CD4-positive, alpha-beta T cell (primary cell): ENCODE measurements at regions not wholly inside any gene's neighbourhood (a gene's known extent, or its start where the extent isn't known, plus 50 kb on each side); places are given as distances from the start of the nearest gene placed in this dataset.

Experiments used
- ATAC-seq: fragments of 200-7000 bp; cut with Tn5 transposase; one replicate; pipeline ENCODE4 v1.10.0; 2022; ENCODE audit warnings: mild to moderate bottlenecking; ENCODE audit not compliant: poor library complexity
- CTCF ChIA-PET: fragments of 350-600 bp; sonication (Branson Sonifier 250); formaldehyde crosslinking; loops from one replicate; lab custom pipeline; 2021; ENCODE audit warnings: antibody characterized with exemption, inconsistent platforms; lab: Charles Lee
- POLR2A ChIA-PET: fragments of 350-600 bp; sonication (Branson Sonifier 250); formaldehyde crosslinking; loops from one replicate; lab custom pipeline; 2021; ENCODE audit warnings: antibody characterized with exemption, inconsistent platforms; lab: Charles Lee
- DNase-seq, 14 experiments: peaks; one replicate each; pipeline ENCODE4 v3.0.0-alpha.2; 2013 to 2020; ENCODE audit warnings: mixed read lengths in 2 of 14
- H3K27ac ChIP-seq, 2 donors: one replicate each; pipeline versions ENCODE4 v1.5.1 to v1.7.0; 2013; ENCODE audit warnings: low read length in 2 of 2, low read depth in 1 of 2, mild to moderate bottlenecking in 1 of 2
- H3K27me3 ChIP-seq, 2 experiments: 1 replicate in 1 of 2; 2 replicates in 1 of 2; pipeline versions ENCODE4 v1.6.1 to v1.7.0; 2013; ENCODE audit warnings: low read length in 2 of 2, control low read depth in 1 of 2, mild to moderate bottlenecking in 1 of 2, moderate library complexity in 1 of 2; ENCODE audit not compliant: insufficient read depth in 2 of 2, control insufficient read depth in 1 of 2
- H3K36me3 ChIP-seq: one replicate; pipeline ENCODE4 v1.6.1; 2013; ENCODE audit warnings: low read length, control low read depth; ENCODE audit not compliant: insufficient read depth
- H3K4me1 ChIP-seq: one replicate; pipeline ENCODE4 v1.6.1; 2013; ENCODE audit warnings: low read length, control low read depth; ENCODE audit not compliant: insufficient read depth
- H3K4me3 ChIP-seq: one replicate; pipeline ENCODE4 v1.5.1; 2013; ENCODE audit warnings: mild to moderate bottlenecking, low read length, moderate library complexity
- H3K9me3 ChIP-seq, 2 experiments: 1 replicate in 1 of 2; 2 replicates in 1 of 2; pipeline versions ENCODE4 v1.6.1 to v1.7.0; 2013; ENCODE audit warnings: low read length in 2 of 2, mild to moderate bottlenecking in 2 of 2, control low read depth in 1 of 2, moderate library complexity in 1 of 2; ENCODE audit not compliant: control insufficient read depth in 1 of 2, insufficient read depth in 1 of 2
- H3K27ac Mint-ChIP-seq: one replicate; pipeline ENCODE4 v1.8.0; 2020; ENCODE audit warnings: mixed read lengths
- H3K27me3 Mint-ChIP-seq: one replicate; pipeline ENCODE4 v1.8.0; 2021; ENCODE audit warnings: mixed read lengths
- H3K36me3 Mint-ChIP-seq: one replicate; pipeline ENCODE4 v1.8.0; 2021; ENCODE audit warnings: low read depth, mixed read lengths
- H3K4me1 Mint-ChIP-seq: one replicate; pipeline ENCODE4 v1.8.0; 2021; ENCODE audit warnings: low read depth, mixed read lengths
- H3K4me3 Mint-ChIP-seq: one replicate; pipeline ENCODE4 v1.8.0; 2020; ENCODE audit warnings: mild to moderate bottlenecking, mixed read lengths
- H3K9me3 Mint-ChIP-seq: one replicate; pipeline ENCODE4 v1.8.0; 2020; ENCODE audit warnings: mixed read lengths
- CTCF ChIP-seq: fragments of 200-600 bp; IDR thresholded peaks from one replicate; pipeline ENCODE4 v1.8.0; 2022; ENCODE audit warnings: antibody characterized with exemption, mild to moderate bottlenecking
- intact Hi-C, 2 experiments: fragments of 100-400 bp; cut with DNase I in 1 of 2; cut with micrococcal nuclease in 1 of 2; formaldehyde crosslinking; loops; one replicate each; pipeline versions ENCODE4 v1.15.1 to v1.9.0; 2023 to 2025; cut with DNase I, micrococcal nuclease

- no peaks in the 10 kb centered on the region for H3K36me3 Mint-ChIP-seq
- peaks cover 12% of the 10 kb centered on the region for H3K9me3 Mint-ChIP-seq
- ChIA-PET CTCF (no interaction called here), POLR2A (no interaction called here)
- no peaks in the 10 kb centered on the region for H3K4me1 ChIP-seq
- ATAC-seq, result no peak
- TF ChIP-seq CTCF, result no peak
- no peaks in the 10 kb centered on the region for H3K9me3 ChIP-seq
- DNase-seq, result no peak
- intact Hi-C loops, result no loop called here
- no peak overlapping the region for H3K27ac Mint-ChIP-seq
- H3K27ac ChIP-seq, result no peak overlapping the region
- H3K4me3 ChIP-seq, result no peak overlapping the region
- H3K36me3 ChIP-seq, result no peaks in the 10 kb centered on the region
- H3K4me1 Mint-ChIP-seq, result no peaks in the 10 kb centered on the region
- H3K27me3 Mint-ChIP-seq, result no peaks in the 10 kb centered on the region
- H3K27me3 ChIP-seq, result no peaks in the 10 kb centered on the region
- no peak overlapping the region for H3K4me3 Mint-ChIP-seq
Observed at GRCh38 chr5:104817127-104817526, 1254.5 kb upstream of the NUDT12 start.

- Mint-ChIP-seq H3K27me3 (no peaks in the 10 kb centered on the region), H3K4me1 (no peaks in the 10 kb centered on the region), H3K36me3 (no peaks in the 10 kb centered on the region), H3K27ac (no peak overlapping the region), H3K9me3 (peaks cover 8% of the 10 kb centered on the region), H3K4me3 (no peak overlapping the region)
- ChIA-PET CTCF (no interaction called here), POLR2A (no interaction called here)
- no peak for DNase-seq
- no peak overlapping the region for H3K27ac ChIP-seq
- no peaks in the 10 kb centered on the region for H3K36me3 ChIP-seq
- no peaks in the 10 kb centered on the region for H3K9me3 ChIP-seq
- no peak overlapping the region for H3K4me3 ChIP-seq
- TF ChIP-seq CTCF, result no peak
- ATAC-seq, result no peak
- H3K27me3 ChIP-seq, result no peaks in the 10 kb centered on the region
- no peaks in the 10 kb centered on the region for H3K4me1 ChIP-seq
- intact Hi-C loops, result no loop called here
Observed at GRCh38 chr5:104815212-104815611, 1252.6 kb upstream of the NUDT12 start.

- no peak for ATAC-seq
- Mint-ChIP-seq H3K4me3 (no peak overlapping the region), H3K4me1 (no peaks in the 10 kb centered on the region), H3K27me3 (no peaks in the 10 kb centered on the region), H3K27ac (no peak overlapping the region), H3K36me3 (no peaks in the 10 kb centered on the region), H3K9me3 (peaks cover 10% of the 10 kb centered on the region)
- Histone ChIP-seq H3K27me3 (no peaks in the 10 kb centered on the region), H3K4me3 (no peak overlapping the region), H3K36me3 (no peaks in the 10 kb centered on the region), H3K9me3 (peaks cover 0 to 4% of the 10 kb centered on the region in 2 experiments), H3K27ac (no peak overlapping the region), H3K4me1 (no peaks in the 10 kb centered on the region)
- intact Hi-C loops, result no loop called here
- ChIA-PET POLR2A (no interaction called here), CTCF (no interaction called here)
- no peak for TF ChIP-seq CTCF
- DNase-seq, result no peak
Observed at GRCh38 chr5:104800440-104801048, 1238.0 kb upstream of the NUDT12 start.
